HCT116 (cell line): ENCODE measurements at regions not wholly inside any gene's neighbourhood (a gene's known extent, or its start where the extent isn't known, plus 50 kb on each side); places are given as distances from the start of the nearest gene placed in this dataset.

ENCODE experiments used
- CEBPB ChIP-seq: IDR thresholded peaks from 2 replicates; pipeline ENCODE4 v1.6.1; 2012; ENCODE audit warnings: low read depth
- EZH2 ChIP-seq: fragments of 200-600 bp; sonication (generic); IDR thresholded peaks from 2 replicates; pipeline ENCODE4 v1.6.1; 2017; ENCODE audit warnings: antibody characterized with exemption, mixed run types
- FOSL1 ChIP-seq: IDR thresholded peaks from 2 replicates; pipeline ENCODE4 v1.6.1; 2012; ENCODE audit warnings: low read depth
- POLR2A ChIP-seq: IDR thresholded peaks from 2 replicates; pipeline ENCODE4 v1.7.0; 2011; ENCODE audit warnings: borderline replicate concordance; ENCODE audit not compliant: insufficient read depth, insufficient read length; ENCODE audit errors: extremely low read depth
- POLR2AphosphoS5 ChIP-seq: IDR thresholded peaks from 2 replicates; pipeline ENCODE4 v1.6.1; 2011; ENCODE audit warnings: mild to moderate bottlenecking, low read depth, low read length, moderate library complexity
- YY1 ChIP-seq: IDR thresholded peaks from 2 replicates; pipeline ENCODE4 v1.6.1; 2011; ENCODE audit warnings: low read length, low read depth, moderate library complexity, mild to moderate bottlenecking; ENCODE audit not compliant: insufficient replicate concordance; ENCODE audit errors: extremely low read depth
- ZNF274 ChIP-seq: fragments of 200-500 bp; sonication (Bioruptor generic); IDR thresholded peaks from 2 replicates; pipeline ENCODE4 v1.6.1; 2014; ENCODE audit warnings: mild to moderate bottlenecking, low read depth, low read length, inconsistent platforms
- TF ChIP-seq, protein P1 (sequence below), 3 experiments: fragments of 200-600 bp in 1 of 3; sonication (generic) in 1 of 3; IDR thresholded peaks in 2 of 3; conservative IDR thresholded peaks in 1 of 3; 2 replicates each; pipeline ENCODE4 v1.5.1; 2012 to 2017; ENCODE audit warnings: low read depth in 2 of 3, low read length in 2 of 3, antibody characterized with exemption in 1 of 3, borderline replicate concordance in 1 of 3, control low read depth in 1 of 3, mild to moderate bottlenecking in 1 of 3, mixed read lengths in 1 of 3, mixed run types in 1 of 3, moderate library complexity in 1 of 3; ENCODE audit not compliant: insufficient read depth in 1 of 3
- TF ChIP-seq, protein P2 (sequence below): IDR thresholded peaks from 2 replicates; pipeline ENCODE4 v1.6.1; 2012

DNA sequence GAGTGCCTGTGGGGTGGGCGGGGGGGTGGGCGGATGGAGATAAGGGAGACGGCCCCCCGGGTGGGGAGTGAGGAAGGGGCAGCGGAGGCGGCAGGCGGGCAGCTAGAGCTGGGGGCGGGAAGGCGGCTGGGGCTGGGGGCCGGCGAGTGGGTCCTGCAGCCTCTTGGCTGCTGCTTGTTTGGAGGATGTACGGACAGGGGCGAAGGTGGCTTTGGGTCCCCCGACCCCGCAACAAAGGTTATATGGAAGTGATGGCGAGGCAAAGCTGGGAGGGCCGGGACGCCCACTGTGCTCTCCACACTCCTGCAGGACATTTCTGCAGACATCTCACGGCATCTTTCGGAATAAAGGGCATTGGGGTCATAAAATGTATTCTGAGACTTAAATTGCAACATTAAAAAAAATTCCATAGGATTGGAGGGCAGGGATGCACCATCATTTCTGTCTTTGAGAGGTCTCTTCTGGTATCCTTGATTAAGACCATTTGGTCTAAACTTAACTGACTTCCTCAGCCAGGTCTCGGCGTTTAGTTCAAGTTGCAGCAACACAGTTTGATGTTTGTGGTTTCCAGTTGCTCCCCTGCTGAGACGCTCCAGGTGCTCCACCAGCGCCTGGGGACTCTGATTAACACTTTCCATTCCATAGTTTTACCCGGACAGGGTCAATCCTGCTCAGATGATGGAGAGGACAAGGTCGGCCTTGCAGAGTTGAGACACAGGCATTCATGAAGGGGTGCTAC lies 101.6 kb upstream of the SSBP2 start:
- TF ChIP-seq FOSL1 = no peak
- TF ChIP-seq, protein P1, sequence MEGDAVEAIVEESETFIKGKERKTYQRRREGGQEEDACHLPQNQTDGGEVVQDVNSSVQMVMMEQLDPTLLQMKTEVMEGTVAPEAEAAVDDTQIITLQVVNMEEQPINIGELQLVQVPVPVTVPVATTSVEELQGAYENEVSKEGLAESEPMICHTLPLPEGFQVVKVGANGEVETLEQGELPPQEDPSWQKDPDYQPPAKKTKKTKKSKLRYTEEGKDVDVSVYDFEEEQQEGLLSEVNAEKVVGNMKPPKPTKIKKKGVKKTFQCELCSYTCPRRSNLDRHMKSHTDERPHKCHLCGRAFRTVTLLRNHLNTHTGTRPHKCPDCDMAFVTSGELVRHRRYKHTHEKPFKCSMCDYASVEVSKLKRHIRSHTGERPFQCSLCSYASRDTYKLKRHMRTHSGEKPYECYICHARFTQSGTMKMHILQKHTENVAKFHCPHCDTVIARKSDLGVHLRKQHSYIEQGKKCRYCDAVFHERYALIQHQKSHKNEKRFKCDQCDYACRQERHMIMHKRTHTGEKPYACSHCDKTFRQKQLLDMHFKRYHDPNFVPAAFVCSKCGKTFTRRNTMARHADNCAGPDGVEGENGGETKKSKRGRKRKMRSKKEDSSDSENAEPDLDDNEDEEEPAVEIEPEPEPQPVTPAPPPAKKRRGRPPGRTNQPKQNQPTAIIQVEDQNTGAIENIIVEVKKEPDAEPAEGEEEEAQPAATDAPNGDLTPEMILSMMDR (IDR thresholded peaks at IDR 0.05 in 2 of 3, conservative IDR thresholded peaks at IDR 0.05 in 1 of 3; ENCODE audit: borderline replicate concordance in 1 of 3, insufficient read depth in 1 of 3, low read depth in 2 of 3, low read length in 2 of 3) = no peak
- TF ChIP-seq POLR2A = no peak
- TF ChIP-seq CEBPB = no peak
- TF ChIP-seq POLR2AphosphoS5 = no peak
- TF ChIP-seq EZH2 = no peak
- no peak for TF ChIP-seq ZNF274
- no peak for TF ChIP-seq YY1
- TF ChIP-seq, protein P2, sequence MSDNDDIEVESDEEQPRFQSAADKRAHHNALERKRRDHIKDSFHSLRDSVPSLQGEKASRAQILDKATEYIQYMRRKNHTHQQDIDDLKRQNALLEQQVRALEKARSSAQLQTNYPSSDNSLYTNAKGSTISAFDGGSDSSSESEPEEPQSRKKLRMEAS = no peak
